Naive thymus-derived CD4-positive, alpha-beta T cell (primary cell): ENCODE measurements at regions not wholly inside any gene's neighbourhood (a gene's known extent, or its start where the extent isn't known, plus 50 kb on each side); places are given as distances from the start of the nearest gene placed in this dataset.

Experiments
- ATAC-seq: fragments of 150-1000 bp; cut with Tn5 transposase; 2 replicates; pipeline ENCODE4 v1.10.0; 2021; ENCODE audit warnings: mild to moderate bottlenecking, moderate library complexity
- CTCF ChIA-PET: fragments of 350-600 bp; sonication (Branson Sonifier 250); formaldehyde crosslinking; loops from one replicate; lab custom pipeline; 2021; ENCODE audit warnings: antibody characterized with exemption; lab: Charles Lee
- POLR2A ChIA-PET: fragments of 350-600 bp; sonication (Branson Sonifier 250); formaldehyde crosslinking; loops from one replicate; lab custom pipeline; 2021; ENCODE audit warnings: antibody characterized with exemption, inconsistent platforms; lab: Charles Lee
- DNase-seq, 9 donors: peaks; one replicate each; pipeline versions ENCODE4 v3.0.0 to v3.0.0-alpha.2; 2020 to 2022; ENCODE audit warnings: mixed read lengths in 1 of 9
- H3K27ac ChIP-seq: one replicate; pipeline ENCODE4 v1.7.0; 2013; ENCODE audit warnings: mild to moderate bottlenecking, low read depth, low read length, moderate library complexity
- H3K27me3 ChIP-seq, 2 donors: one replicate each; pipeline ENCODE4 v1.7.0; 2013; ENCODE audit warnings: low read length in 2 of 2, mild to moderate bottlenecking in 2 of 2, moderate library complexity in 2 of 2; ENCODE audit not compliant: control insufficient read depth in 2 of 2, insufficient read depth in 2 of 2
- H3K36me3 ChIP-seq, 3 experiments: 1 replicate in 2 of 3; 2 replicates in 1 of 3; pipeline ENCODE4 v1.7.0; 2013; ENCODE audit warnings: low read length in 3 of 3, mild to moderate bottlenecking in 3 of 3, moderate library complexity in 1 of 3; ENCODE audit not compliant: insufficient read depth in 3 of 3, control insufficient read depth in 2 of 3
- H3K4me1 ChIP-seq, 2 donors: one replicate each; pipeline ENCODE4 v1.7.0; 2013; ENCODE audit warnings: low read length in 2 of 2, mild to moderate bottlenecking in 2 of 2, moderate library complexity in 1 of 2; ENCODE audit not compliant: control insufficient read depth in 2 of 2, insufficient read depth in 2 of 2
- H3K4me3 ChIP-seq: 2 replicates; pipeline ENCODE4 v1.7.0; 2013; ENCODE audit warnings: mild to moderate bottlenecking, low read length
- H3K9me3 ChIP-seq, 3 experiments: 1 replicate in 2 of 3; 2 replicates in 1 of 3; pipeline ENCODE4 v1.7.0; 2013; ENCODE audit warnings: low read length in 3 of 3; ENCODE audit not compliant: control insufficient read depth in 2 of 3
- H3K27ac Mint-ChIP-seq, 9 donors: one replicate each; pipeline ENCODE4 v1.8.0; 2020 to 2022; ENCODE audit warnings: mixed read lengths in 9 of 9, mild to moderate bottlenecking in 8 of 9, moderate library complexity in 5 of 9, inconsistent platforms in 2 of 9
- H3K27me3 Mint-ChIP-seq, 5 donors: one replicate each; pipeline ENCODE4 v1.8.0; 2021 to 2022; ENCODE audit warnings: mixed read lengths in 5 of 5, mild to moderate bottlenecking in 1 of 5
- H3K36me3 Mint-ChIP-seq, 5 donors: one replicate each; pipeline ENCODE4 v1.8.0; 2020 to 2022; ENCODE audit warnings: mixed read lengths in 5 of 5, mild to moderate bottlenecking in 3 of 5, inconsistent platforms in 1 of 5
- H3K4me1 Mint-ChIP-seq, 7 donors: one replicate each; pipeline ENCODE4 v1.8.0; 2020 to 2022; ENCODE audit warnings: mixed read lengths in 7 of 7, mild to moderate bottlenecking in 3 of 7, inconsistent platforms in 1 of 7
- H3K4me3 Mint-ChIP-seq, 10 donors: one replicate each; pipeline ENCODE4 v1.8.0; 2020 to 2022; ENCODE audit warnings: mild to moderate bottlenecking in 10 of 10, mixed read lengths in 10 of 10, moderate library complexity in 6 of 10, inconsistent platforms in 2 of 10
- H3K9me3 Mint-ChIP-seq, 11 donors: one replicate each; pipeline ENCODE4 v1.8.0; 2020 to 2022; ENCODE audit warnings: mixed read lengths in 11 of 11, mild to moderate bottlenecking in 4 of 11, inconsistent platforms in 1 of 11, moderate library complexity in 1 of 11
- intact Hi-C, 2 donors: fragments of 100-400 bp; cut with micrococcal nuclease; formaldehyde crosslinking; loops; one replicate each; pipeline ENCODE4 v1.15.1; 2023

DNA sequence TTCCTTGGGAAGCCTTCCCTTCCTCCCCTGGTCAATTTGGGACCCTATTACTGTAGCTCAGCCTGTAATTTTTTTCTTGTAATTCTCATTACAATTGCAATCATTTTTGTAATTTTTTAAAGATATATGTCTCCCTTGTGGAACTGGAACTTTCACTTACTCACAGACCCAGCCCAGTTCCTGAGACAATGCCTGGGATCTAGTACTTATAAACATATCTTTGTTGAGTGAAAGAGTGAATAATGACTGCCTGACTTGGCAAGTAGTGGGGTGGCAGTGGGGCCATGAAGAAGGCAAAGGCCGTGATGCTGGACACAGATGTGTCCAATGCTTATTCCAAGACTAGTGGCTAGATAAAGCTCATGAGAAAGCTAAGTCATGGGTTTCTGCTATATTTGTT is 294.5 kb upstream of the LRRN1 start:
- intact Hi-C loops, result no loop called here
- Mint-ChIP-seq H3K4me1 (no peaks in the 10 kb centered on the region), H3K27me3 (peaks cover 0 to 11% (median 3%) of the 10 kb centered on the region in 5 donors), H3K4me3 (no peak overlapping the region), H3K9me3 (peaks cover 0 to 3% (median 0%) of the 10 kb centered on the region in 11 donors), H3K27ac (no peak overlapping the region), H3K36me3 (no peaks in the 10 kb centered on the region)
- Histone ChIP-seq H3K27me3 (no peaks in the 10 kb centered on the region), H3K4me1 (no peaks in the 10 kb centered on the region), H3K9me3 (no peaks in the 10 kb centered on the region), H3K4me3 (no peak overlapping the region), H3K27ac (no peak overlapping the region), H3K36me3 (no peaks in the 10 kb centered on the region)
- DNase-seq, result no peak
- ChIA-PET CTCF (no interaction called here), POLR2A (no interaction called here)
- ATAC-seq, result no peak

DNA sequence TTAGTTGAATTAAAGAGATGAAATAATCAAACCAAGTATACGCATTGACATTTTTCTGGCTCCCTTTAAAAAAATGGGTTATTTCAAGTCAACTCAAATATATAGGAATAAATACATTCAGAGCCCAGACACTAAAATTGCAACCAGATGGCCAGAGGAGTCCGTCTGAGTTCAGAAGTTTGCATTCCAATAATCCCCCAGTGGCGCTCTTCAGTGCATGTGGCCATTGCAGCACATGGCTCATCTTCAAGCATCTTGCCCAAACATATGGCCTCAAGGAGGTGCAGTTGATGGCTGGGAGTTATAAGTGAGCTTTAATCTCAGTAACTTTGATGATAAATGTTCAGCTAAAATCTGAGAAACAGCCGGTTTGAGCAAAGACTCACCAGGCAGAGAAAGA is 295.8 kb upstream of the LRRN1 start:
- ChIA-PET POLR2A (no interaction called here), CTCF (no interaction called here)
- Mint-ChIP-seq H3K27ac (no peak overlapping the region), H3K36me3 (no peaks in the 10 kb centered on the region), H3K9me3 (peaks cover 0 to 3% (median 0%) of the 10 kb centered on the region in 11 donors), H3K4me1 (no peaks in the 10 kb centered on the region), H3K4me3 (no peak overlapping the region), H3K27me3 (peaks cover 0 to 11% (median 3%) of the 10 kb centered on the region in 5 donors)
- DNase-seq (no peak), ATAC-seq (no peak)
- Histone ChIP-seq H3K36me3 (no peaks in the 10 kb centered on the region), H3K27me3 (no peaks in the 10 kb centered on the region), H3K9me3 (no peaks in the 10 kb centered on the region), H3K4me3 (no peak overlapping the region), H3K4me1 (no peaks in the 10 kb centered on the region), H3K27ac (no peak overlapping the region)
- intact Hi-C loops, result no loop called here

DNA sequence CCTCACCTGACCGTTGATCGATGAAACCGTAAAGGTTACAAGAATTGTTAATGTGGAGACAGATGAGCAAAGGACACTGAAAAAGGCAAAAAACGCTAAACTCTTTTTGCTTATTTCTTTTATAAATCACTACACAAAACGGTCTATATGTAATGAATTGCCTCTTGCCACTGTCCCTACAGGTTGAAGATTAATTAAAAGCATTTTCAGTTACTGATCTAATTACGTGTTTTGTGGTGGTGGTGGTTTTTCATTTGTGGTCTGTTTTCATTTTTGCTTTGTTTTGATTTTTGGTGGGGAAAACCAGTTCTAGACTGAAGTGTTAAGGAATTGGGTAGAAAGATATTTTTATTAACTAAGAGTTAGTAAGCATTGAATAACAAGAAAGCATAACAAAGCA is 299.2 kb upstream of the LRRN1 start:
- no peaks in the 10 kb centered on the region for H3K9me3 ChIP-seq

DNA sequence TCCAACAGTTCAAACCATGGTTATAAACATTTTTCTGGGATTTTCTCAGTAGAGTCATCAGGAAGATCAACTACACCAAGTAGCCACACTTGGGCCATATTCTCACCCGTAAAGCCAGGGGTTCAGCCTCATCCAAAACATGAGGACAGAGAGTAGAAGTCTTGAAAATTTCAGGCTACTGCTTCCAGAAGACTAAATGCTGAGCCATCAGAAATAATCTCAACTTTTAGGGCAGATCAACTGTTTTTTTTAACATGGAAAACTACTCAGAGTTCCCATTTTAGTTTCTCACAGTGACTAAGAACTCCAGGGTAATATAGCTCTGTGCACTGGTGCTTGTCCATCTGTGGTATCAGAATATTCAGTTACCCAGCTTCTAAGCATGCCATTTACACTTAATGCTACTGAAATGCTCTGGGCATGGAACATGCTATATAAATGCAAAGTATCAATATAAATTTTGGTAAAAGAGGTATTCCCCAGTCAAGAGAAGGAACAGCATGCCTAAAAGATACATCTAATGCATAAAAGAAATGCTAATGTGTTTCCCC is 300.1 kb upstream of the LRRN1 start:
- Mint-ChIP-seq H3K36me3 (no peaks in the 10 kb centered on the region), H3K27me3 (peaks cover 0 to 5% (median 0%) of the 10 kb centered on the region in 5 donors), H3K4me3 (no peak overlapping the region), H3K4me1 (no peaks in the 10 kb centered on the region), H3K9me3 (no peaks in the 10 kb centered on the region), H3K27ac (no peak overlapping the region)
- no peak for ATAC-seq
- CTCF ChIA-PET, result interaction anchor here (0.7 kb wide), 1 partner anchor 303 kb away, joined by 3 read pairs; no protein-coding TSS in a partner anchor
- intact Hi-C loops, result no loop called here
- Histone ChIP-seq H3K4me3 (no peak overlapping the region), H3K9me3 (no peaks in the 10 kb centered on the region), H3K27me3 (no peaks in the 10 kb centered on the region), H3K36me3 (no peaks in the 10 kb centered on the region), H3K27ac (no peak overlapping the region), H3K4me1 (no peaks in the 10 kb centered on the region)
- POLR2A ChIA-PET, result no interaction called here
- no peak for DNase-seq

More for the DNA sequence above, 299.2 kb upstream of the LRRN1 start:
- intact Hi-C loops, result no loop called here
- no peaks in the 10 kb centered on the region for H3K27me3 ChIP-seq
- H3K4me3 ChIP-seq, result no peak overlapping the region
- H3K36me3 ChIP-seq, result no peaks in the 10 kb centered on the region
- no peaks in the 10 kb centered on the region for H3K4me1 ChIP-seq
- no peak overlapping the region for H3K27ac ChIP-seq
- ATAC-seq (no peak), DNase-seq (no peak)
- Mint-ChIP-seq H3K4me3 (no peak overlapping the region), H3K36me3 (no peaks in the 10 kb centered on the region), H3K27ac (no peak overlapping the region), H3K27me3 (peaks cover 0 to 5% (median 3%) of the 10 kb centered on the region in 5 donors), H3K9me3 (peaks cover 0 to 3% (median 0%) of the 10 kb centered on the region in 11 donors), H3K4me1 (no peaks in the 10 kb centered on the region)
- ChIA-PET POLR2A (no interaction called here), CTCF (interaction anchor here (0.7 kb wide), 1 partner anchor 14 kb away, joined by 3 read pairs; no protein-coding TSS in a partner anchor)

DNA sequence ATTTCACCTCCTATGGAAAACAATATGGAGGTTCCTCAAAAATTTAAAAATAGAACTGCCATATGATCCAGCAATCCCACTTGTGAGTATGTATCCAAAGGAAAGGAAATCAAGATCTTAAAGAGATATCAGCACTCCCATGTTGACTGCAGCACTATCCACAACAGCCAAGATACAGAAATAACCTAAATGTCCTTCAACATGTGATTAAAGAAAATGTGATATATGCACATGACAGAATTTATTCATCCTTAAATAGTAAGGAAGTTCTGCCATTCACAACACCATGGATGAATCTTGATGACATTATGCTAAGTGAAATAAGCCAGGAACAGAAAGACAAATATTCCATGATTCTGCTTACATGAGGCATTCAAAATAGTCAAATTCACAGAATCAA is 303.6 kb upstream of the LRRN1 start:
- ChIA-PET CTCF (no interaction called here), POLR2A (no interaction called here)
- no peak overlapping the region for H3K27ac Mint-ChIP-seq
- ATAC-seq (no peak), DNase-seq (no peak)
- H3K9me3 ChIP-seq, result peaks cover 0 to 5% (median 0%) of the 10 kb centered on the region in 3 experiments
- no peaks in the 10 kb centered on the region for H3K27me3 ChIP-seq
- H3K36me3 Mint-ChIP-seq, result no peaks in the 10 kb centered on the region
- H3K27ac ChIP-seq, result no peak overlapping the region
- peaks cover 0 to 6% (median 4%) of the 10 kb centered on the region in 5 donors for H3K27me3 Mint-ChIP-seq
- H3K4me3 ChIP-seq, result no peak overlapping the region
- no peaks in the 10 kb centered on the region for H3K4me1 ChIP-seq
- H3K36me3 ChIP-seq, result no peaks in the 10 kb centered on the region
- H3K4me1 Mint-ChIP-seq, result no peaks in the 10 kb centered on the region
- intact Hi-C loops, result no loop called here
- no peak overlapping the region for H3K4me3 Mint-ChIP-seq
- peaks cover 0 to 26% (median 7%) of the 10 kb centered on the region in 11 donors for H3K9me3 Mint-ChIP-seq

DNA sequence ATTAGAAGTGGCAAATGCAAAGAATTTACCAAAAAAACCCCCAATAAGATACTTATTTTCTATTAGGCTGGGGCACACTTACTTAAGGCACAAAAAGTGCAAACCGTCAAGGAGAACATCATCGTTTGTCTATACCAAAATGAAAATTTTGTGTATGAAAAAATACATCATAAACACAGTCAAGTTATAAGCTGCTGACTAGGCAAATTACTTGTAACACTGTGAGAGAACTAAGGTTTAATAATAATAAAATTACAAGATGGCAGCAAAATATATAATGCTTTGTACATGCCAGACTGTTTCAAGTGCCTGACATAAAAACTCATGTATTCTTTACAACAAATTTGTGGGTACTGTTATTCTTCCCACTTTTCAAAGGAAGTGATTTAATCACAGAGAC is 297.2 kb upstream of the CRBN start:
- H3K36me3 Mint-ChIP-seq, result no peaks in the 10 kb centered on the region
- Histone ChIP-seq H3K9me3 (no peaks in the 10 kb centered on the region), H3K4me1 (no peaks in the 10 kb centered on the region), H3K36me3 (no peaks in the 10 kb centered on the region), H3K4me3 (no peak overlapping the region), H3K27me3 (no peaks in the 10 kb centered on the region), H3K27ac (no peak overlapping the region)
- DNase-seq, result no peak
- ChIA-PET POLR2A (no interaction called here), CTCF (no interaction called here)
- ATAC-seq, result no peak
- H3K4me3 Mint-ChIP-seq, result no peak overlapping the region
- H3K9me3 Mint-ChIP-seq, result peaks cover 0 to 5% (median 0%) of the 10 kb centered on the region in 11 donors
- intact Hi-C loops, result no loop called here
- H3K4me1 Mint-ChIP-seq, result no peaks in the 10 kb centered on the region
- no peak overlapping the region for H3K27ac Mint-ChIP-seq
- peaks cover 0 to 11% (median 9%) of the 10 kb centered on the region in 5 donors for H3K27me3 Mint-ChIP-seq

DNA sequence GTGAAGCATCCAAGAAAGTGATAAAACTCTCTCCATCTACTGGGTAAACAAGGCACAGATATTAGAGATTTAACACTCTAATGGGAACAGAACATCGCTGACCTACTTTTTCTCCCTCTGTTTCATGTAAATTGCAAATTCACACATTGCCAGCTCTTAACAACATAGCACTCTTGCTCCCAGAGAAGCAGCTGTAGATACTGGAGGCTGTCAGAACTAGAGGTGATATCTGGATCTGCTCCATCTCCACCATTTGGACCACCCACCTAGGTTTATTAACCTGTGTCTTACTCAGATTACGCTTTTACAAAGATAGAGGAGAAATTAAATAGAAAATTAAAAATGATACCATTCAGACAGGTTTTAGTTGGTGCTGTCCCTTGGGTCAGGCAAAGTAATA is 289.1 kb upstream of the CRBN start:
- H3K4me3 ChIP-seq, result no peak overlapping the region
- Mint-ChIP-seq H3K4me3 (no peak overlapping the region), H3K4me1 (no peaks in the 10 kb centered on the region), H3K27me3 (peaks cover 0 to 6% (median 0%) of the 10 kb centered on the region in 5 donors), H3K36me3 (no peaks in the 10 kb centered on the region), H3K27ac (no peak overlapping the region), H3K9me3 (no peaks in the 10 kb centered on the region)
- no peaks in the 10 kb centered on the region for H3K36me3 ChIP-seq
- no peaks in the 10 kb centered on the region for H3K9me3 ChIP-seq
- no peak for DNase-seq
- CTCF ChIA-PET, result no interaction called here
- intact Hi-C loops, result no loop called here
- POLR2A ChIA-PET, result no interaction called here
- H3K27me3 ChIP-seq, result no peaks in the 10 kb centered on the region
- ATAC-seq, result no peak
- H3K27ac ChIP-seq, result no peak overlapping the region
- H3K4me1 ChIP-seq, result no peaks in the 10 kb centered on the region
